ENCODE measurements at regions not wholly inside any gene's neighbourhood (a gene's known extent, or its start where the extent isn't known, plus 50 kb on each side); places are given as distances from the start of the nearest gene placed in this dataset.
"Not testable (repeated sequence)": the region's sequence is repeated elsewhere in the genome, so short reads cannot be mapped to it uniquely, and the experiment has no call there.

GRCh38 chr15:46091860-46092450, 457.1 kb downstream of the SQOR start:
- peak; percentile 54 for TF ChIP-seq CTCF (IDR thresholded peaks at IDR 0.05; ENCODE audit: insufficient read depth, low read depth, low read length)
- no peak for TF ChIP-seq EZH2 (IDR thresholded peaks at IDR 0.05; ENCODE audit: insufficient read depth, low read length)
- H3K27me3 ChIP-seq (ENCODE audit: insufficient read depth, low read length), result no peaks in the 10 kb centered on the region
- no peaks in the 10 kb centered on the region for H3K4me1 ChIP-seq (ENCODE audit: insufficient read depth, low read length)
- no peak overlapping the region for H3K4me2 ChIP-seq (ENCODE audit: low read length)
- no peaks in the 10 kb centered on the region for H3K36me3 Mint-ChIP-seq (ENCODE audit: low read depth, unreplicated experiment)
- no peaks in the 10 kb centered on the region for H4K20me1 ChIP-seq (ENCODE audit: insufficient read depth, low read length)
- no peak overlapping the region for H3K9ac ChIP-seq (ENCODE audit: low read length)
- H3K79me2 ChIP-seq (ENCODE audit: insufficient read depth, low read length), result no peaks in the 10 kb centered on the region
- no peak overlapping the region for H3K4me3 Mint-ChIP-seq (ENCODE audit: unreplicated experiment)
- H3K4me3 ChIP-seq (ENCODE audit: insufficient read depth, low read depth, low read length), result no peak overlapping the region
- H3K27ac Mint-ChIP-seq (ENCODE audit: unreplicated experiment), result no peak overlapping the region
- peaks cover 2% of the 10 kb centered on the region for H3K9me3 ChIP-seq (ENCODE audit: insufficient read depth, low read depth, low read length)
- H3K9me3 Mint-ChIP-seq (ENCODE audit: unreplicated experiment), result no peaks in the 10 kb centered on the region
- peaks cover 2% of the 10 kb centered on the region for H3K4me1 Mint-ChIP-seq (ENCODE audit: low read depth, unreplicated experiment)
- H3K27ac ChIP-seq (ENCODE audit: low read depth, low read length), result no peak overlapping the region
- no peaks in the 10 kb centered on the region for H3K36me3 ChIP-seq (ENCODE audit: insufficient read depth, low read length)
- H3K27me3 Mint-ChIP-seq (ENCODE audit: low read depth, unreplicated experiment), result no peaks in the 10 kb centered on the region
- DNase-seq (ENCODE audit: low read depth) (no peak), FAIRE-seq (no peak)
- H2AFZ ChIP-seq (ENCODE audit: low read depth, low read length), result no peak overlapping the region

GRCh38 chr15:46098006-46098405, 463.2 kb downstream of the SQOR start:
- H3K36me3 ChIP-seq (ENCODE audit: insufficient read depth, low read length); H3K79me2 ChIP-seq (ENCODE audit: insufficient read depth, low read length); H2AFZ ChIP-seq (ENCODE audit: low read depth, low read length); H3K4me2 ChIP-seq (ENCODE audit: low read length); H4K20me1 ChIP-seq (ENCODE audit: insufficient read depth, low read length); H3K27me3 ChIP-seq (ENCODE audit: insufficient read depth, low read length); DNase-seq (ENCODE audit: low read depth); H3K27ac Mint-ChIP-seq (ENCODE audit: unreplicated experiment); H3K4me1 Mint-ChIP-seq (ENCODE audit: low read depth, unreplicated experiment); H3K36me3 Mint-ChIP-seq (ENCODE audit: low read depth, unreplicated experiment); H3K4me3 Mint-ChIP-seq (ENCODE audit: unreplicated experiment); H3K9ac ChIP-seq (ENCODE audit: low read length); H3K9me3 ChIP-seq (ENCODE audit: insufficient read depth, low read depth, low read length); H3K4me1 ChIP-seq (ENCODE audit: insufficient read depth, low read length); H3K4me3 ChIP-seq (ENCODE audit: insufficient read depth, low read depth, low read length); FAIRE-seq; H3K27me3 Mint-ChIP-seq (ENCODE audit: low read depth, unreplicated experiment); H3K9me3 Mint-ChIP-seq (ENCODE audit: unreplicated experiment); H3K27ac ChIP-seq (ENCODE audit: low read depth, low read length): not testable (repeated sequence)

GRCh38 chr15:46110755-46111154, 475.9 kb downstream of the SQOR start:
- FAIRE-seq (no peak), DNase-seq (ENCODE audit: low read depth) (no peak)
- no peak overlapping the region for H3K9ac ChIP-seq (ENCODE audit: low read length)
- peaks cover 4% of the 10 kb centered on the region for H3K9me3 Mint-ChIP-seq (ENCODE audit: unreplicated experiment)
- no peaks in the 10 kb centered on the region for H3K36me3 ChIP-seq (ENCODE audit: insufficient read depth, low read length)
- H3K79me2 ChIP-seq (ENCODE audit: insufficient read depth, low read length), result no peaks in the 10 kb centered on the region
- H3K4me3 ChIP-seq (ENCODE audit: insufficient read depth, low read depth, low read length), result no peak overlapping the region
- no peak overlapping the region for H3K27ac Mint-ChIP-seq (ENCODE audit: unreplicated experiment)
- no peak overlapping the region for H3K4me3 Mint-ChIP-seq (ENCODE audit: unreplicated experiment)
- no peak overlapping the region for H2AFZ ChIP-seq (ENCODE audit: low read depth, low read length)
- no peaks in the 10 kb centered on the region for H3K36me3 Mint-ChIP-seq (ENCODE audit: low read depth, unreplicated experiment)
- H3K9me3 ChIP-seq (ENCODE audit: insufficient read depth, low read depth, low read length), result no peaks in the 10 kb centered on the region
- no peaks in the 10 kb centered on the region for H3K27me3 Mint-ChIP-seq (ENCODE audit: low read depth, unreplicated experiment)
- no peak overlapping the region for H3K27ac ChIP-seq (ENCODE audit: low read depth, low read length)
- H3K4me2 ChIP-seq (ENCODE audit: low read length), result no peak overlapping the region
- TF ChIP-seq CTCF (IDR thresholded peaks at IDR 0.05; ENCODE audit: insufficient read depth, low read depth, low read length) (no peak), EZH2 (IDR thresholded peaks at IDR 0.05; ENCODE audit: insufficient read depth, low read length) (no peak)
- H3K27me3 ChIP-seq (ENCODE audit: insufficient read depth, low read length), result no peaks in the 10 kb centered on the region
- H3K4me1 Mint-ChIP-seq (ENCODE audit: low read depth, unreplicated experiment), result no peaks in the 10 kb centered on the region
- H4K20me1 ChIP-seq (ENCODE audit: insufficient read depth, low read length), result no peaks in the 10 kb centered on the region
- no peaks in the 10 kb centered on the region for H3K4me1 ChIP-seq (ENCODE audit: insufficient read depth, low read length)

Measured in astrocyte (in vitro differentiated cells and primary cell).